B cell (primary cell): ENCODE measurements at regions not wholly inside any gene's neighbourhood (a gene's known extent, or its start where the extent isn't known, plus 50 kb on each side); places are given as distances from the start of the nearest gene placed in this dataset.

Experiments
- ATAC-seq: fragments of 200-7000 bp; cut with Tn5 transposase; one replicate; pipeline ENCODE4 v1.10.0; 2021; ENCODE audit warnings: low read depth, mild to moderate bottlenecking, moderate number of reproducible peaks, moderate library complexity
- CTCF ChIA-PET: fragments of 350-600 bp; sonication (Branson Sonifier 250); formaldehyde crosslinking; loops from one replicate; lab custom pipeline; 2021; ENCODE audit warnings: antibody characterized with exemption, inconsistent platforms; lab: Charles Lee
- POLR2A ChIA-PET: fragments of 350-600 bp; sonication (Branson Sonifier 250); formaldehyde crosslinking; loops from one replicate; lab custom pipeline; 2021; ENCODE audit warnings: antibody characterized with exemption; lab: Charles Lee
- DNase-seq: peaks from one replicate; pipeline ENCODE4 v3.0.0; 2013
- H2AFZ ChIP-seq: 2 replicates; pipeline ENCODE4 v1.6.1; 2012; ENCODE audit warnings: mild to moderate bottlenecking, low read depth, low read length; ENCODE audit not compliant: insufficient read depth, poor library complexity, severe bottlenecking
- H3K27ac ChIP-seq, 2 donors: 1 replicate in 1 of 2; 2 replicates in 1 of 2; pipeline ENCODE4 v1.5.1; 2012 to 2013; ENCODE audit warnings: low read length in 2 of 2, mild to moderate bottlenecking in 2 of 2, moderate library complexity in 1 of 2
- H3K27me3 ChIP-seq, 4 experiments: fragments of 200-600 bp in 1 of 4; sonication (generic) in 1 of 4; replicated peaks in 1 of 4; 1 replicate in 2 of 4; 2 replicates in 2 of 4; pipeline versions ENCODE4 v1.6.1 to v1.7.0; 2013 to 2016; ENCODE audit warnings: low read length in 3 of 4, mild to moderate bottlenecking in 2 of 4, mixed read lengths in 1 of 4, moderate library complexity in 1 of 4; ENCODE audit not compliant: insufficient read depth in 4 of 4, control insufficient read depth in 3 of 4; ENCODE audit errors: control extremely low read depth in 1 of 4
- H3K36me3 ChIP-seq, 2 experiments: replicated peaks in 1 of 2; 1 replicate in 1 of 2; 2 replicates in 1 of 2; pipeline versions ENCODE4 v1.6.1 to v1.7.1; 2013; ENCODE audit warnings: low read length in 1 of 2; ENCODE audit not compliant: insufficient read depth in 2 of 2, control insufficient read depth in 1 of 2; ENCODE audit errors: control extremely low read depth in 1 of 2, extremely low read depth in 1 of 2
- H3K4me1 ChIP-seq, 2 donors: fragments of 200-600 bp in 1 of 2; sonication (generic) in 1 of 2; 1 replicate in 1 of 2; 2 replicates in 1 of 2; pipeline versions ENCODE4 v1.5.1 to v1.6.1; 2013 to 2017; ENCODE audit warnings: low read length in 2 of 2; ENCODE audit not compliant: control insufficient read depth in 2 of 2, insufficient read depth in 2 of 2
- H3K4me2 ChIP-seq: replicated peaks from 2 replicates; pipeline ENCODE3; 2012; ENCODE audit warnings: mild to moderate bottlenecking, low read depth, low read length; ENCODE audit not compliant: poor library complexity, severe bottlenecking
- H3K4me3 ChIP-seq, 5 experiments: fragments of 200-600 bp in 1 of 5; sonication (generic) in 1 of 5; 1 replicate in 3 of 5; 2 replicates in 2 of 5; pipeline versions ENCODE4 v1.5.1 to v1.7.0; 2011 to 2016; ENCODE audit warnings: low read length in 4 of 5, mild to moderate bottlenecking in 4 of 5, low read depth in 2 of 5, control low read depth in 1 of 5, moderate library complexity in 1 of 5; ENCODE audit not compliant: insufficient read depth in 1 of 5; ENCODE audit errors: control extremely low read depth in 1 of 5, extremely low read depth in 1 of 5
- H3K79me2 ChIP-seq: fragments of 200-600 bp; sonication (generic); one replicate; pipeline ENCODE4 v1.6.0; 2016; ENCODE audit warnings: low read length; ENCODE audit not compliant: control insufficient read depth, insufficient read depth
- H3K9ac ChIP-seq: fragments of 200-600 bp; sonication (generic); 2 replicates; pipeline ENCODE4 v1.6.1; 2017; ENCODE audit warnings: mild to moderate bottlenecking, low read length, moderate library complexity
- H3K9me3 ChIP-seq, 3 donors: one replicate each; pipeline versions ENCODE4 v1.6.1 to v1.7.1; 2013; ENCODE audit warnings: low read length in 2 of 3; ENCODE audit not compliant: control insufficient read depth in 2 of 3, insufficient read depth in 1 of 3; ENCODE audit errors: control extremely low read depth in 1 of 3
- H4K20me1 ChIP-seq: 2 replicates; pipeline ENCODE4 v1.6.0; 2012; ENCODE audit warnings: mild to moderate bottlenecking, low read length; ENCODE audit not compliant: insufficient read depth, control insufficient read depth, poor library complexity, severe bottlenecking
- H3K27ac Mint-ChIP-seq: one replicate; pipeline ENCODE4 v1.8.0; 2021; ENCODE audit warnings: mixed read lengths
- H3K27me3 Mint-ChIP-seq: one replicate; pipeline ENCODE4 v1.8.0; 2021; ENCODE audit warnings: mixed read lengths
- H3K4me1 Mint-ChIP-seq: one replicate; pipeline ENCODE4 v1.8.0; 2021; ENCODE audit warnings: mixed read lengths
- H3K4me3 Mint-ChIP-seq: one replicate; pipeline ENCODE4 v1.8.0; 2021; ENCODE audit warnings: mixed read lengths
- H3K9me3 Mint-ChIP-seq: one replicate; pipeline ENCODE4 v1.8.0; 2022; ENCODE audit warnings: mixed read lengths; ENCODE audit not compliant: insufficient read depth
- CTCF ChIP-seq: fragments of 200-600 bp; IDR thresholded peaks from one replicate; pipeline ENCODE4 v1.8.0; 2022; ENCODE audit warnings: antibody characterized with exemption, mild to moderate bottlenecking
- EZH2 ChIP-seq: IDR thresholded peaks from 2 replicates; pipeline ENCODE4 v1.6.1; 2012; ENCODE audit warnings: borderline replicate concordance, low read depth, mild to moderate bottlenecking, moderate library complexity, low read length; ENCODE audit not compliant: insufficient read depth, poor library complexity, severe bottlenecking
- WGBS: methylation state at CpG from one replicate; pipeline ENCODE4 v1.1.5; 2013; ENCODE audit warnings: missing lambda C conversion rate; ENCODE audit not compliant: insufficient coverage; 5-methylcytosine and 5-hydroxymethylcytosine counted together
- intact Hi-C: fragments of 100-400 bp; cut with micrococcal nuclease; formaldehyde crosslinking; loops from one replicate; pipeline ENCODE4 v1.10.0; 2022

DNA sequence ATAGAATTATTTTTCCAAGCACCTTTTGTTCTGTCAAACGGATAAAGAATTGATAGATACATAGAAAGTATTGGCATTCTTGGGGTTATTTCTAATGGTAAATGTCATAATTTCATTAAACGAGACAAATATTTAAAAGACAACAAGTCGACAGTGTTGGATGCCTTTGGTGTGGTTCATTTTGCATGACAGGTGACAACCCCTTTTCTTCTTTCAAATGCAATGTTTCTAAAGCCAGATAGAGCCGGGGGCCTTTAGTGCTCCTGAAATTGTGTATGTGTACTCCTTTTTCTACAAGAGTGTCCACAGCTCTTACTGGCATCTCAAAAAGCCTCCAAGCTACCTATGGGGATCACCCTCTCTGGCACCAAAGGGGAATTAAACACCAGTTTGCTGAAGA is 350.8 kb upstream of the ID2 start:
- intact Hi-C loops: no loop called here
- WGBS: no CpG with 5 or more reads among the region's 4 CpGs
- no peaks in the 10 kb centered on the region for H4K20me1 ChIP-seq

DNA sequence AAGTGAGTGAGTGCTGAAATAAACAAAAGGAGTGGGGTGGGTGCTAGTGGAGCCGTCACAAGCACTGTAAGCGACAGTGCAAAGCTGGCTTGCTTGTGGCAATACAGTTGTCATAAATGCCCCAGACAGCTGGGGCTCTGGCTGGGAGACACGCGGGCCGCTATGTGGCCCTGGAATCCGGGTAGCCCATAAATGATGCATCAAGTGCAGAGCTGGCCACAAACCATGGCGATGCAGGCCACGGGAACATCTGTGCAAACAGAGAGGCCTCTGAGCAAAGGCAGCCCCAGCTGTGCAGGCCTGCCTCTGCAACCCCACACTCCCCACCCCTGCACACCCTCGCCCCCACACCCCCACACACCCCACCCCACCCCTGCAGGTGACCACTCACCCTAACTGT is 349.2 kb upstream of the ID2 start:
- Histone ChIP-seq H3K79me2 (no peaks in the 10 kb centered on the region), H3K27ac (no peak overlapping the region), H3K36me3 (no peaks in the 10 kb centered on the region), H4K20me1 (no peaks in the 10 kb centered on the region), H2AFZ (no peak overlapping the region), H3K9me3 (peaks cover 0 to 7% (median 0%) of the 10 kb centered on the region in 3 donors), H3K4me3 (no peak overlapping the region), H3K27me3 (peaks cover 0 to 7% (median 1%) of the 10 kb centered on the region in 4 experiments), H3K9ac (no peak overlapping the region), H3K4me2 (no peak overlapping the region), H3K4me1 (peaks cover 0 to 7% of the 10 kb centered on the region in 2 donors)
- Mint-ChIP-seq H3K9me3 (no peaks in the 10 kb centered on the region), H3K27ac (no peak overlapping the region), H3K4me3 (no peak overlapping the region), H3K27me3 (peaks cover 38% of the 10 kb centered on the region), H3K4me1 (no peaks in the 10 kb centered on the region)
- TF ChIP-seq EZH2: no peak
- TF ChIP-seq CTCF: no peak
- CTCF ChIA-PET: no interaction called here
- ATAC-seq: no peak
- POLR2A ChIA-PET: no interaction called here
- DNase-seq: no peak
- 89% methylated on average over 8 of the region's 9 CpGs for WGBS
- intact Hi-C loops: no loop called here

More for the DNA sequence above, 350.8 kb upstream of the ID2 start:
- Histone ChIP-seq H3K9me3 (peaks cover 0 to 7% (median 0%) of the 10 kb centered on the region in 3 donors), H3K27ac (no peak overlapping the region), H3K36me3 (no peaks in the 10 kb centered on the region), H3K79me2 (no peaks in the 10 kb centered on the region), H3K9ac (no peak overlapping the region), H3K4me2 (no peak overlapping the region), H3K4me3 (no peak overlapping the region), H3K4me1 (peaks cover 0 to 7% of the 10 kb centered on the region in 2 donors), H2AFZ (no peak overlapping the region), H3K27me3 (peaks cover 0 to 20% (median 1%) of the 10 kb centered on the region in 4 experiments)
- TF ChIP-seq CTCF (no peak), EZH2 (no peak)
- ATAC-seq (no peak), DNase-seq (no peak)
- ChIA-PET POLR2A (no interaction called here), CTCF (no interaction called here)
- H3K27me3 Mint-ChIP-seq: peaks cover 47% of the 10 kb centered on the region
- no peaks in the 10 kb centered on the region for H3K4me1 Mint-ChIP-seq
- no peaks in the 10 kb centered on the region for H3K9me3 Mint-ChIP-seq
- no peak overlapping the region for H3K4me3 Mint-ChIP-seq
- H3K27ac Mint-ChIP-seq: no peak overlapping the region
